GM23338 (cell line): ENCODE measurements at regions not wholly inside any gene's neighbourhood (a gene's known extent, or its start where the extent isn't known, plus 50 kb on each side); places are given as distances from the start of the nearest gene placed in this dataset.

Experiments used
- CTCF ChIP-seq, 2 experiments: fragments of 200-600 bp in 1 of 2; sonication (generic) in 1 of 2; conservative IDR thresholded peaks; 2 replicates each; pipeline versions ENCODE4 v1.5.1 to v1.6.1; 2016 to 2017; ENCODE audit warnings: antibody characterized with exemption in 2 of 2, low read depth in 2 of 2, mild to moderate bottlenecking in 2 of 2, moderate library complexity in 1 of 2
- ETS1 ChIP-seq: IDR thresholded peaks from 2 replicates; pipeline ENCODE4 v1.6.1; 2016; ENCODE audit warnings: antibody characterized with exemption
- EZH2 ChIP-seq: fragments of 200-600 bp; sonication (generic); IDR thresholded peaks from one replicate; pipeline ENCODE4 v1.8.0; 2017; ENCODE audit warnings: antibody characterized with exemption, mild to moderate bottlenecking, low read depth; ENCODE audit not compliant: unreplicated experiment
- EZH2phosphoT487 ChIP-seq: fragments of 200-600 bp; sonication (generic); IDR thresholded peaks from one replicate; pipeline ENCODE4 v1.8.1; 2018; ENCODE audit warnings: antibody characterized with exemption; ENCODE audit not compliant: unreplicated experiment
- POLR2AphosphoS5 ChIP-seq: IDR thresholded peaks from 2 replicates; pipeline ENCODE4 v1.6.1; 2016; ENCODE audit warnings: antibody characterized with exemption, low read depth
- STAT1 ChIP-seq: IDR thresholded peaks from one replicate; pipeline ENCODE4 v1.6.1; 2016; ENCODE audit warnings: antibody characterized with exemption; ENCODE audit not compliant: unreplicated experiment
- ZNF114 ChIP-seq: fragments of 250-450 bp; sonication (Bioruptor Pico); IDR thresholded peaks from 2 replicates; pipeline ENCODE4 v1.5.0; 2020; ENCODE audit warnings: mild to moderate bottlenecking, moderate library complexity
- ZNF331 ChIP-seq: fragments of 250-450 bp; sonication (Bioruptor Pico); IDR thresholded peaks from 2 replicates; pipeline ENCODE4 v1.5.0; 2020; ENCODE audit warnings: low read depth, mild to moderate bottlenecking, moderate library complexity

GRCh38 chr11:8776209-8776608 lies 93.6 kb downstream of the RPL27A start:
- no peak for TF ChIP-seq STAT1
- TF ChIP-seq CTCF (conservative IDR thresholded peaks at IDR 0.05; ENCODE audit: low read depth in 2 of 2), result no peak
- no peak for TF ChIP-seq ETS1
- TF ChIP-seq POLR2AphosphoS5, result no peak
- no peak for TF ChIP-seq EZH2
- TF ChIP-seq EZH2phosphoT487, result no peak
- TF ChIP-seq ZNF114 (CRISPR knock-in tag), result no peak
- no peak for TF ChIP-seq ZNF331 (CRISPR knock-in tag)
